Trophoblast cell (in vitro differentiated cells and primary cell): ENCODE measurements at regions not wholly inside any gene's neighbourhood (a gene's known extent, or its start where the extent isn't known, plus 50 kb on each side); places are given as distances from the start of the nearest gene placed in this dataset.
A peak's percentile ranks its signal among the peaks of the same experiment; 100 is the strongest.

Experiments used
- DNase-seq, 2 donors: peaks; one replicate each; pipeline ENCODE4 v3.0.0-alpha.2; 2016
- H2AFZ ChIP-seq: 2 replicates; pipeline ENCODE4 v1.6.1; 2013; ENCODE audit warnings: low read length, moderate library complexity, mild to moderate bottlenecking; ENCODE audit not compliant: insufficient read depth, poor library complexity
- H2AK5ac ChIP-seq: 2 replicates; pipeline ENCODE4 v1.6.1; 2013; ENCODE audit warnings: mild to moderate bottlenecking, low read length
- H2BK120ac ChIP-seq: 2 replicates; pipeline ENCODE4 v1.6.1; 2013; ENCODE audit warnings: low read length, mild to moderate bottlenecking, moderate library complexity; ENCODE audit not compliant: insufficient read depth, poor library complexity
- H2BK12ac ChIP-seq: 2 replicates; pipeline ENCODE4 v1.6.1; 2013; ENCODE audit warnings: mild to moderate bottlenecking, low read length, moderate library complexity
- H2BK5ac ChIP-seq: 2 replicates; pipeline ENCODE4 v1.6.1; 2013; ENCODE audit warnings: low read length, low read depth, moderate library complexity, mild to moderate bottlenecking; ENCODE audit not compliant: poor library complexity
- H3K14ac ChIP-seq: 2 replicates; pipeline ENCODE4 v1.6.1; 2013; ENCODE audit warnings: mild to moderate bottlenecking, low read length
- H3K18ac ChIP-seq: 2 replicates; pipeline ENCODE4 v1.6.1; 2013; ENCODE audit warnings: mild to moderate bottlenecking, low read length
- H3K23ac ChIP-seq: 2 replicates; pipeline ENCODE4 v1.6.1; 2013; ENCODE audit warnings: low read length
- H3K27ac ChIP-seq: 2 replicates; pipeline ENCODE4 v1.5.1; 2013; ENCODE audit warnings: low read depth, mild to moderate bottlenecking, inconsistent platforms, low read length, moderate library complexity
- H3K27me3 ChIP-seq: 2 replicates; pipeline ENCODE4 v1.6.1; 2013; ENCODE audit warnings: inconsistent platforms, mild to moderate bottlenecking, low read length, moderate library complexity; ENCODE audit not compliant: insufficient read depth
- H3K36me3 ChIP-seq, 2 experiments: 1 replicate in 1 of 2; 2 replicates in 1 of 2; pipeline ENCODE4 v1.6.1; 2013; ENCODE audit warnings: low read length in 2 of 2, mild to moderate bottlenecking in 2 of 2, moderate library complexity in 1 of 2; ENCODE audit not compliant: insufficient read depth in 2 of 2, control insufficient read depth in 1 of 2
- H3K4ac ChIP-seq: 2 replicates; pipeline ENCODE4 v1.6.1; 2013; ENCODE audit warnings: low read depth, mild to moderate bottlenecking, low read length, moderate library complexity
- H3K4me1 ChIP-seq, 2 experiments: 1 replicate in 1 of 2; 2 replicates in 1 of 2; pipeline ENCODE4 v1.6.1; 2013; ENCODE audit warnings: low read length in 2 of 2, mild to moderate bottlenecking in 2 of 2, moderate library complexity in 1 of 2; ENCODE audit not compliant: insufficient read depth in 2 of 2, control insufficient read depth in 1 of 2
- H3K4me2 ChIP-seq: 2 replicates; pipeline ENCODE4 v1.6.1; 2013; ENCODE audit warnings: inconsistent platforms, mild to moderate bottlenecking, low read length, moderate library complexity
- H3K4me3 ChIP-seq: 2 replicates; pipeline ENCODE4 v1.5.1; 2013; ENCODE audit warnings: mild to moderate bottlenecking, low read depth, low read length, inconsistent platforms
- H3K79me1 ChIP-seq: one replicate; pipeline ENCODE4 v1.6.1; 2013; ENCODE audit warnings: low read length
- H3K79me2 ChIP-seq: 2 replicates; pipeline ENCODE4 v1.6.1; 2013; ENCODE audit warnings: low read length, mild to moderate bottlenecking; ENCODE audit not compliant: control insufficient read depth, insufficient read depth, poor library complexity
- H3K9ac ChIP-seq: 2 replicates; pipeline ENCODE4 v1.6.1; 2013; ENCODE audit warnings: mild to moderate bottlenecking, low read length
- H3K9me3 ChIP-seq: 2 replicates; pipeline ENCODE4 v1.6.1; 2013; ENCODE audit warnings: low read depth, mild to moderate bottlenecking, control low read depth, inconsistent platforms, low read length; ENCODE audit not compliant: insufficient read depth
- H4K12ac ChIP-seq: 2 replicates; pipeline ENCODE4 v1.6.1; 2013; ENCODE audit warnings: low read depth, mild to moderate bottlenecking, low read length, moderate library complexity
- H4K8ac ChIP-seq: 2 replicates; pipeline ENCODE4 v1.6.1; 2013; ENCODE audit warnings: low read depth, mild to moderate bottlenecking, low read length, moderate library complexity
- H4K91ac ChIP-seq: one replicate; pipeline ENCODE4 v1.6.1; 2013; ENCODE audit warnings: low read depth, mild to moderate bottlenecking, low read length, moderate library complexity
- WGBS: extraction: QIAGEN DNeasy Blood & Tissue Kit; methylation state at CpG from one replicate; pipeline ENCODE4 v1.1.7; 2013; ENCODE audit warnings: missing lambda C conversion rate; ENCODE audit not compliant: insufficient read length, insufficient coverage; ENCODE audit errors: extremely low coverage; 5-methylcytosine and 5-hydroxymethylcytosine counted together

DNA sequence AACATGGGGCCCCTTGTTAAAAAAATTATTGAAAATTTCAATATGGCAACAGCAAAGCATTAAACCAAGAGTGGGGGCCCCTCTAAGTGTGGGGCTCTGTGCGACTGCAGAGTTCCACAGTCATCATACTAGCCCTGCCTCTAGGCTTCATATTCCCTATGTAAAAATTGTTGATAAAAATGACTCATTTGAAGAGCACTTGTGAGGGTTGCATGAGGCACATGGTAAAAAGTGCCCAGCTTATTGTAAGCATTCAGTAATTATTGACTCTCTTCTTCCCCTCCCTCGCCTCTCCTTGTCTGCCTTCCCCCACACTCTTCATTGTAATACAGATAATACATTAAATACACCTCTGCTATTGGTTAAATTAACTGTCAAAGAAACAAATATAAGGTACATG lies 86.7 kb upstream of the PTBP2 start:
- Histone ChIP-seq H2BK120ac (no peak overlapping the region), H3K79me1 (no peaks in the 10 kb centered on the region), H3K36me3 (no peaks in the 10 kb centered on the region), H3K14ac (no peak overlapping the region), H2AK5ac (no peak overlapping the region), H3K18ac (no peak overlapping the region), H3K4me1 (no peaks in the 10 kb centered on the region), H3K9ac (no peak overlapping the region), H3K23ac (no peak overlapping the region), H3K9me3 (no peaks in the 10 kb centered on the region), H4K91ac (no peak overlapping the region), H4K8ac (no peak overlapping the region), H3K4me3 (no peak overlapping the region), H3K79me2 (no peaks in the 10 kb centered on the region), H2BK12ac (no peak overlapping the region), H3K27ac (no peak overlapping the region), H2AFZ (no peak overlapping the region), H2BK5ac (no peak overlapping the region), H4K12ac (no peak overlapping the region), H3K4me2 (no peak overlapping the region), H3K4ac (no peak overlapping the region), H3K27me3 (no peaks in the 10 kb centered on the region)
- WGBS = no CpG with 5 or more reads among the region's 2 CpGs
- no peak for DNase-seq

DNA sequence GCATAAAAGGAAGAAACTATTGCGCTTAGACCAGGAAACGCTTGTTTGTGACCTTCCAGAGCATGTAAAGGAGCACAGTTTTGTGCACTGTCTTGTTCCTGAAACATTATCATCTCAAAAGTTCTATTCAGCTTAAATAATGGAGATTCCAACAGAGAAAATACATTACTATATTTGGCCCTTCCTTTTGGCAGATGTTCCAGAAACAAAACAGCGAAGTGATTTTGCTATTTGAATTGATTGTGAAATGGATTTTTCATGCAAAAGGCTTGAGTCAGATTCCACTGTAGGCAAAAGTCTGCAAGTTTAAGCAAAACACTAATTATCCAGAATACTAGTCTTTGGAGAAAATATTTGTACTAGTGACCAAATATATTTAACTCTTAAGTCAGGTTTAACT lies 80.3 kb upstream of the PTBP2 start:
- Histone ChIP-seq H3K36me3 (no peaks in the 10 kb centered on the region), H3K14ac (no peak overlapping the region), H3K79me1 (no peaks in the 10 kb centered on the region), H3K4ac (no peak overlapping the region), H2AFZ (no peak overlapping the region), H3K4me2 (no peak overlapping the region), H4K91ac (no peak overlapping the region), H3K18ac (no peak overlapping the region), H2BK120ac (no peak overlapping the region), H3K4me3 (no peak overlapping the region), H3K27ac (no peak overlapping the region), H3K79me2 (no peaks in the 10 kb centered on the region), H3K9me3 (no peaks in the 10 kb centered on the region), H3K9ac (no peak overlapping the region), H4K8ac (no peak overlapping the region), H2BK12ac (no peak overlapping the region), H3K23ac (no peak overlapping the region), H2AK5ac (no peak overlapping the region), H2BK5ac (no peak overlapping the region), H3K4me1 (no peaks in the 10 kb centered on the region), H4K12ac (no peak overlapping the region), H3K27me3 (no peaks in the 10 kb centered on the region)
- DNase-seq = peak in 1 of 2 donors; percentile 12
- no CpG with 5 or more reads among the region's 3 CpGs for WGBS

DNA sequence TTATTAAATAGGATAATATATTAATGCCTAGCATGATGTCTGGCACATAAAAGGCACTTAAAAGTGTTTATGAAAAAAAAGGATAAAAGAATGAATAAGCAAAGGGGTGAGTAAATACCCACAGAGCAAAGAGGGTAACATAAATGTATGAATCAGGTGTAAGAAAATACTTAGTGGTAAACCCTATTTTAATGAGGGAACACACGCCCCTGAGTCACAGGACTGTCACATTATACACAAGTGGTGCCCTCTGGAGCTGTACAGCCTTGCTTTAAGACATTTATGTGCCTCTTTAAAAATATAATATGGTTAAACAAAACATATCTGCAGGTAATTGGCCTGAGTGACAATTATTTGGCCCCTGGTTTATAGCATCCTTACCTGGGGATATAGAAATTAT lies 78.1 kb upstream of the PTBP2 start:
- Histone ChIP-seq H2BK5ac (no peak overlapping the region), H3K4me1 (no peaks in the 10 kb centered on the region), H4K8ac (no peak overlapping the region), H2AK5ac (no peak overlapping the region), H3K14ac (no peak overlapping the region), H3K79me1 (no peaks in the 10 kb centered on the region), H3K9me3 (no peaks in the 10 kb centered on the region), H4K91ac (no peak overlapping the region), H3K27me3 (no peaks in the 10 kb centered on the region), H3K4me2 (no peak overlapping the region), H3K36me3 (no peaks in the 10 kb centered on the region), H3K4me3 (no peak overlapping the region), H2BK120ac (no peak overlapping the region), H3K23ac (no peak overlapping the region), H3K4ac (no peak overlapping the region), H3K9ac (no peak overlapping the region), H3K27ac (no peak overlapping the region), H2AFZ (no peak overlapping the region), H2BK12ac (no peak overlapping the region), H3K79me2 (no peaks in the 10 kb centered on the region), H3K18ac (no peak overlapping the region), H4K12ac (no peak overlapping the region)
- DNase-seq = no peak
- no CpG with 5 or more reads among the region's 1 CpG for WGBS

DNA sequence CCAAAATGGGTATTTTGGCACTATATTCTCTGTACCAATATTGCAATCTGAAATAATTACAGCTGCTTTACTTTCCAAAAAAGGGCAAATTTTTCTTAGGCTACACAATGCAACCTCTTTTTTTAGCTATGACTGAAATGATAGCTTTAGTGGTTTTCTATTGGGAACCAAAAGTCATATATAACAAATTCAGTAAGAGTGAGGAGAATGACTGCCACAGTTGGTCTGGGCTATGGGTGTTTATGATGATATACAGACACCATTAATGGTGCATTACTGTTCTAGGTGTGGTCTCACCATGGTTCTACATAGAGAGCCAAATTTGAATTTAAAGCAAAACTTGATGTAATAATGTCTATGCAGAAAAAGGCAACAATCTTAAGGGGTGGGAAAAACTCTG lies 72.3 kb upstream of the PTBP2 start:
- Histone ChIP-seq H3K4me1 (no peaks in the 10 kb centered on the region), H3K27ac (no peak overlapping the region), H3K23ac (no peak overlapping the region), H3K36me3 (no peaks in the 10 kb centered on the region), H3K9ac (no peak overlapping the region), H3K27me3 (no peaks in the 10 kb centered on the region), H4K91ac (no peak overlapping the region), H3K9me3 (peaks cover 2% of the 10 kb centered on the region), H3K4ac (no peak overlapping the region), H2BK5ac (no peak overlapping the region), H4K8ac (no peak overlapping the region), H3K79me1 (no peaks in the 10 kb centered on the region), H3K4me2 (no peak overlapping the region), H3K18ac (no peak overlapping the region), H3K14ac (no peak overlapping the region), H2AFZ (no peak overlapping the region), H2BK120ac (no peak overlapping the region), H2AK5ac (no peak overlapping the region), H3K79me2 (no peaks in the 10 kb centered on the region), H4K12ac (no peak overlapping the region), H3K4me3 (no peak overlapping the region), H2BK12ac (no peak overlapping the region)
- no peak for DNase-seq

DNA sequence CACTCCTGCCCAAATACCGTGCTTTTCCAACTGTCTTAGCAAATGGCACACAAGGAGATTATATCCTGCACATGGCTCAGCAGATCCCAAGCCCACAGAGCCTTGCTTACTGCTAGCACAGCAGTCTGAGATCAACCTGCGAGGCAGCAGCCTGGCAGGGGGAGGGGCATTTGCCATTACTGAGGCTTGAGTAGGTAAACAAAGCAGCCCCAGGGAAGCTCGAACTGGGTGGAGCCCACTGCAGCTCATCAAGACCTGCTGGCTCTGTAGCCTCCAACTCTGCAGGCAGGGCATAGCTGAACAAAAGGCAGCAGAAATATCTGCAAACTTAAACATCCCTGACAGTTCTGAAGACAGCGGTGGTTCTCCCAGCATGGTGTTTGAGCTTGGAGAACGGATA lies 70.1 kb upstream of the PTBP2 start:
- no peak overlapping the region for H3K4me3 ChIP-seq
- no peak for DNase-seq

More for the DNA sequence above, 70.1 kb upstream of the PTBP2 start:
- no peak overlapping the region for H2AFZ ChIP-seq
- H3K27ac ChIP-seq = no peak overlapping the region
- H3K79me1 ChIP-seq = no peaks in the 10 kb centered on the region
- no peak overlapping the region for H2AK5ac ChIP-seq
- no peaks in the 10 kb centered on the region for H3K36me3 ChIP-seq
- H2BK12ac ChIP-seq = no peak overlapping the region
- no peak overlapping the region for H3K23ac ChIP-seq
- no peak overlapping the region for H3K18ac ChIP-seq
- no peak overlapping the region for H2BK5ac ChIP-seq
- no peak overlapping the region for H4K8ac ChIP-seq
- no peak overlapping the region for H2BK120ac ChIP-seq
- no peak overlapping the region for H4K91ac ChIP-seq
- H3K79me2 ChIP-seq = no peaks in the 10 kb centered on the region
- H3K9ac ChIP-seq = no peak overlapping the region
- no peak overlapping the region for H4K12ac ChIP-seq
- no peak overlapping the region for H3K4me2 ChIP-seq
- no peak overlapping the region for H3K14ac ChIP-seq
- no CpG with 5 or more reads among the region's 5 CpGs for WGBS
- no peaks in the 10 kb centered on the region for H3K27me3 ChIP-seq
- H3K4me1 ChIP-seq = no peaks in the 10 kb centered on the region
- no peak overlapping the region for H3K4ac ChIP-seq
- H3K9me3 ChIP-seq = peaks cover 2% of the 10 kb centered on the region
